HL-60 (cell line): ENCODE measurements at regions not wholly inside any gene's neighbourhood (a gene's known extent, or its start where the extent isn't known, plus 50 kb on each side); places are given as distances from the start of the nearest gene placed in this dataset.

ENCODE experiments used
- DNase-seq, 2 experiments: peaks; one replicate each; pipeline ENCODE4 v3.0.0-alpha.2; 2010 to 2020; ENCODE audit warnings: low read depth in 1 of 2, low spot score in 1 of 2
- H3K27ac ChIP-seq: fragments of 250-450 bp; sonication (Bioruptor Pico); replicated peaks from 2 replicates; pipeline ENCODE4 v1.5.1; 2020; ENCODE audit warnings: mild to moderate bottlenecking, moderate library complexity
- H3K27me3 ChIP-seq: fragments of 250-450 bp; sonication (Bioruptor Pico); 2 replicates; pipeline ENCODE4 v1.5.1; 2021; ENCODE audit warnings: mild to moderate bottlenecking, moderate library complexity; ENCODE audit not compliant: insufficient read depth, poor library complexity, severe bottlenecking
- H3K4me3 ChIP-seq: replicated peaks from 2 replicates; pipeline ENCODE4 v1.5.1; 2011; ENCODE audit warnings: mild to moderate bottlenecking, control low read depth, low read length; ENCODE audit not compliant: insufficient read depth
- GABPA ChIP-seq: IDR thresholded peaks from 2 replicates; pipeline ENCODE4 v1.6.1; 2012; ENCODE audit warnings: low read depth
- POLR2AphosphoS5 ChIP-seq: IDR thresholded peaks from 2 replicates; pipeline ENCODE4 v1.6.1; 2012; ENCODE audit warnings: low read depth
- REST ChIP-seq: IDR thresholded peaks from 2 replicates; pipeline ENCODE4 v1.6.1; 2012; ENCODE audit warnings: low read depth; ENCODE audit not compliant: insufficient replicate concordance
- SPI1 ChIP-seq: IDR thresholded peaks from 2 replicates; pipeline ENCODE4 v1.6.1; 2012; ENCODE audit warnings: low read depth, mild to moderate bottlenecking, borderline replicate concordance
- TF ChIP-seq, protein P1 (sequence below): IDR thresholded peaks from one replicate; pipeline ENCODE4 v1.5.1; 2011; ENCODE audit warnings: low read length, control low read depth, inconsistent platforms; ENCODE audit not compliant: insufficient read depth

DNA sequence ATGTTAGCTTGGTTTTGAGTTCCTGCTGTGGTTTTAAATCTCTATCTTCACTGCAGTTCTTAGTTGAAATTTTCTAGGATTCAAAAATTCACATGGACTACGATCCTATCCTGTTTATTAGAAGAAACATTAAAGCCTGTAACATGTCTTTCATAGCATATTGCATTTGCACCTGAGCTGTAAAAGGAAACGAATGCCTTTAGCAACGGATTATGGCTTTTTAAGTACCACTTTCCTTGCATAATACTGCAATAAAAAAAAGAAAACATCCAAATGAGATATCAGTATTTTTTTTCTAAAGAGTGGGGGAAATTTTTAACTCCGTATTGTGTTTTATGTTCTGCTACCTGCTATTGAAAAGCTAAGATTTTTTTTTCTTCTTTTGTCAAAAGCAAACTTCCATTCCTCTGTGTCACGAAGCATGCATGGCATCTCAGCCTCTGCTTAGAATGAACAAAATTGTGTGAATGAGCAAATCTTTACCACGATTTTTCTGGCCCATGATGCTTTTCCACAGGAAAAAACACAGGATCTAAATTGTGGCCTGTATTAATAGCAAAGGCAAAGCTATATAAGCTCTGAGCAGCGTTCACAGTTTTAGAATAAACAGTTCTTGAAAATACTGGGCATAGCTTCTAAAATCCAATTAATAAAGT is 110.0 kb upstream of the CDIN1 start:
- TF ChIP-seq GABPA = no peak
- no peak for TF ChIP-seq REST
- TF ChIP-seq, protein P1, sequence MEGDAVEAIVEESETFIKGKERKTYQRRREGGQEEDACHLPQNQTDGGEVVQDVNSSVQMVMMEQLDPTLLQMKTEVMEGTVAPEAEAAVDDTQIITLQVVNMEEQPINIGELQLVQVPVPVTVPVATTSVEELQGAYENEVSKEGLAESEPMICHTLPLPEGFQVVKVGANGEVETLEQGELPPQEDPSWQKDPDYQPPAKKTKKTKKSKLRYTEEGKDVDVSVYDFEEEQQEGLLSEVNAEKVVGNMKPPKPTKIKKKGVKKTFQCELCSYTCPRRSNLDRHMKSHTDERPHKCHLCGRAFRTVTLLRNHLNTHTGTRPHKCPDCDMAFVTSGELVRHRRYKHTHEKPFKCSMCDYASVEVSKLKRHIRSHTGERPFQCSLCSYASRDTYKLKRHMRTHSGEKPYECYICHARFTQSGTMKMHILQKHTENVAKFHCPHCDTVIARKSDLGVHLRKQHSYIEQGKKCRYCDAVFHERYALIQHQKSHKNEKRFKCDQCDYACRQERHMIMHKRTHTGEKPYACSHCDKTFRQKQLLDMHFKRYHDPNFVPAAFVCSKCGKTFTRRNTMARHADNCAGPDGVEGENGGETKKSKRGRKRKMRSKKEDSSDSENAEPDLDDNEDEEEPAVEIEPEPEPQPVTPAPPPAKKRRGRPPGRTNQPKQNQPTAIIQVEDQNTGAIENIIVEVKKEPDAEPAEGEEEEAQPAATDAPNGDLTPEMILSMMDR = no peak
- TF ChIP-seq POLR2AphosphoS5 = no peak
- TF ChIP-seq SPI1 = no peak
- Histone ChIP-seq H3K27ac (no peak overlapping the region), H3K4me3 (no peak overlapping the region), H3K27me3 (no peaks in the 10 kb centered on the region)
- DNase-seq = no peak

DNA sequence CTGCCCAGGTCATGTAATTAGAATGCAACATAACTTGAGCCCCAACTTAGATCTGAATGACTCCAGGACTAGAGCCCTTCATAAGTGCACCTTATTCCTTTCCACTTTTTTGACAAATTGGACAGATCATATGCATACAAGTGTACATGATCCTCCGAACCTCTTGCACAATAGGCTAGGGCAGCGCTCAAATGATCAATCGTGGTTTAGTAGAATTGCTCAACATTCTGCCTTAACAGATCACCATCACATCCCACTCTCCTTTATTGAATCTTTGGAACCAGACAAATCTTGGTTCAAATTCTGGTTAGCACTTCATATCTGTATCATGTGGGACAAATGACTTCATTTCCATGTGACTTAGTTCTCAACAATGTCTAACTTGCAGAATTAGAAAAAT is 106.8 kb upstream of the CDIN1 start:
- no peak for DNase-seq
- TF ChIP-seq GABPA (no peak), POLR2AphosphoS5 (no peak), REST (no peak), SPI1 (no peak)
- TF ChIP-seq, protein P1 = no peak
- Histone ChIP-seq H3K27ac (no peak overlapping the region), H3K4me3 (no peak overlapping the region), H3K27me3 (no peaks in the 10 kb centered on the region)

- Histone ChIP-seq H3K4me3 (no peak overlapping the region), H3K27ac (no peak overlapping the region), H3K27me3 (no peaks in the 10 kb centered on the region)
- no peak for DNase-seq
- TF ChIP-seq SPI1 = no peak
- TF ChIP-seq GABPA = no peak
These were observed 100.9 kb upstream of the CDIN1 start for GRCh38 chr15:36478561-36478960.

DNA sequence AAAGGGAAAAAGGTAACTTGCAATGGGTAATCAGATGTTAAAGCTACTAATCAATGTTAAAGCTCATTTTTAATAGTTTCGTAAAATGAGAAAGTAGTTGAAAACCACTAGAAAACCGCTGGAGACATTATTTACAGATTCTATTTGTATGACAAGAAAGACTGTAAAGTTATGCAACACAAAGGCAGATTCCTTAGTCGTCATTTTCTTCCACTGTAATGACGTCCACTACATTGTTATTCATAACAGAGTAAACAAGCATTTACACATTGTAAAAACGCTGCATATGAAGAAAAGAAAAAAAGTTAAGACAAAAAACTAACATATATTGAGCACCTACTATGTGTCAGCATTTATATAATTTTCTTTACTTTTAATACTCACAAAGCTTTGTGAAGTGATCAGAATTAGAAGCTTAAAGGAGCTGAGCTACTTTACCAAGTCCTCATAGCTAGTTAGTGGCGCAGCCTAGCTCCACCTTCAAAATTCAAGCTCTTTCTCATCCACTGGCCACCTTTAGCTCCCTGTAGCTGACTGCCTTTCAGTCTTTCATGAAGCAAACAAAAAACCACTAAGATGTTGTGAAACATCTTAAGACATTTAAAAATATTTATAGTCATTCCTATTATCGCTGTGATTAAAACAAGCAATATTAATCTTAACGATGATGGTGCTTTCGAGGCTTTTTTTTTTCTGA is 100.1 kb upstream of the CDIN1 start:
- TF ChIP-seq REST = no peak
- DNase-seq = no peak
- no peaks in the 10 kb centered on the region for H3K27me3 ChIP-seq
- H3K4me3 ChIP-seq = no peak overlapping the region
- H3K27ac ChIP-seq = no peak overlapping the region
